NCI-H1694 (cell line): ENCODE measurements at regions not wholly inside any gene's neighbourhood (a gene's known extent, or its start where the extent isn't known, plus 50 kb on each side); places are given as distances from the start of the nearest gene placed in this dataset.
"Not testable (repeated sequence)": the region's sequence is repeated elsewhere in the genome, so short reads cannot be mapped to it uniquely, and the experiment has no call there.

ENCODE experiments used
- DNase-seq: peaks from one replicate; lab custom pipeline; 2025; lab: John Stamatoyannopoulos, UW

DNA sequence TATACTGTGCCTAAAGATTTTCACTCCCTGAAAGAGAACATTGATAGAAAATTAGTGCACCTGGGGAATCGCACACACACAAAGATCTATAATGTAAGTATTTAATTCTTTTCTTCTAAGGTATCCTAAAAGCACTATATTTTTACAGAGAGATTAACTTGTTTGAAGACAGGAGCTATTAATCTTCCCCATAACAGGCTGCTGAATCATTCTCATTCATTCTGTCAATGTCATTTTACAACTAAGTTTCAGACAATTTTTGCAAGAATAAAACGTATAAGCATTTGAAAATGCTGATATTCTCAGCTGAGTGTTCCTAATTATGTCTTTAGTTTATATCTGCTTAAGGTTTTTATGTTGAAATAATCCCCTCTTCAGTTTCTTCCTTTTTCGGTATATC, 776.7 kb downstream of the NXPH1 start:
- DNase-seq = no peak

DNA sequence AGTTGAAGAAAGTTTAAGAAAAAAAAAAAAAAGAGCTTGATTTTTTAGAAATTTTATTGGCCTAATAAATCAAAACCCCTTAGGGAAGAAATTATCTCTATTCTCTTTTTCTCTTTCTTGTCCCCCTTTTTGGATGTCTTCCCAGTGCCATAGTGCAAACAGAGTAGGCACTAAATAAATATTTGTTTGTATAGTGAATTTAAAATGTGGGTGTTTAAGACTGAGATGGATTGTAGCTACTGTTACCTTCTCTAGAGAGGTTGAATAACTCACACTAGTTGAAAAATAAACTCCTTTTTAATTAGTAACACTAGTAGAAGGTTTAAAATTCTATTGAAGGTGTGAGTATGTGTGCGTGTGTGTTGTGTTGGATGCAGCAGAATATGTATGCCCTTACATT, 783.8 kb downstream of the NXPH1 start:
- no peak for DNase-seq

DNA sequence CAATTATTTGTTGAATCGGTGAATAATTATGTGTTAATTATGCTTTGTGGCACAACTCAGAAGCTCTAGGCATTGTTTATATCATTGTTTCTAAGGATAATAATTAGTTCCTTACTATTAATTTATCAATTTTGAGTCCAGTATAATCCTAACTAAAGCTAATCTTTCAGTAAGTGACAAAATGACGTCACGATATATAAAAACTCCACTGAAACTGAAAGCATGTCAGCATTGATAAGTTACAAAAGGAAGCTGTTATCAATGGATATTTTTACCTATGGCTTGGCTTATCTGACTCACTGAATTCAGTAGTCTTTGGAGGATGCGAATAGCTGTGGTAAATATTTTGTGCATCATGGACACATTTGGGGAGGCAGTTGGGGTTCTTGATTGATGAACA, 793.1 kb downstream of the NXPH1 start:
- no peak for DNase-seq

DNA sequence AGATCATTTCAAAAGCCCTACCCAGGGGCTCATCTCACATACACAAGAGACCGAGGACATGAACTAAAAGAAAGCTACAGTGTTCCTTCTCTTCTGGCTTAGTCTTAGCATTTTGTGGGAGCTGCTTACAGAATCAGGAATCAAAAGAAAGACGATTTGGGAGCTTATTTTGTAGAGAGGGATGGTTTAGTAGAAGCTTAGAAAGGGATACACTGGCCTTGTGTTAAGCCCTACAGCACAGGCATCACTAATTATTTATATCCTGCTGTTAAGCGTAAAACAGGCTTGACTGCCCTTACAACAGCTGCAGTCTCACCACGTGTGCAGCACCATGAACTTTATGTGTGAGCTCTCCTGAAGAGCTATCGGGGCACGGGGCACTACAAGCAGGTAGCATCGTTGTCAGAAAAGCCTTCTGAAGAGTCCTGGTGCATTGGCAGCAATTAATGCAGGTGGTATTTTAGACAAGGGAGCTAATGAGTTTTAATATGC, 798.3 kb downstream of the NXPH1 start:
- DNase-seq = peak; percentile 38

DNA sequence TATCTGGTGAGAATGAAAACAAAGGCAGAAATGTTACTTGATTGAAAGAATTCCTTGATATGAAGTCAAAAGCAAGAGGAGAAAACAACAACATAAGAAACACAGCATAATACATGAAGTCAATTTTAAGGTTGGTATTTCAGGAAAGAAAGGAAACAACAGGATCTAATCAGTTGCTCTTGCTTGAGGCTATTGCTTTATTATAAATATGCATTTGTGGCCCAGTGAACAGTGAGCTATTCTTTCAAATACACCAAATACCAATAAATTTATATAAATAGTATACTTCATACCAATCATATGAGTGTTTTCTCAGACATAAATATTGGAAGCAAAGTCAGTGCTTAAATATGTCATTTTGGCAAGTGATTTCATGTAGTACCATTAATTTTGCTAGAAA, 806.6 kb downstream of the NXPH1 start:
- DNase-seq = no peak

DNA sequence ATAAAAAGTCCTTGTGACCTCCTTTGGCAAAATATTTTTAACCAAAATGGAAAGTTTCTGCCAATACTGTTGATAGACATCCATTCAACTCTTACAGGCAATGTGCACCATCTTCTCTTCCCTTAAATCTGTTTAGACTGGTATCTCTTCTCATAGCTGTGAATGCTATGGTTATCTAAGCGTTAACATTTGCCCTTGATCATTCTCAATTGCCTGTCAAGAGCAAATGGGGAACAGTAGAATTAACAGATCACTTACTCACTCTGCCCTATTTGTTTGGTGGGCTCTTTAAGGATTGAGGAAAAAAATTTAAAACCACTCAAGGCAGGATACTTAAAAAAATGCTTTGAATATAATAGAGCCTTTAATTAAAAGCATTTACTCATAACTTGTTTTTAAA, 808.4 kb downstream of the NXPH1 start:
- DNase-seq = no peak

DNA sequence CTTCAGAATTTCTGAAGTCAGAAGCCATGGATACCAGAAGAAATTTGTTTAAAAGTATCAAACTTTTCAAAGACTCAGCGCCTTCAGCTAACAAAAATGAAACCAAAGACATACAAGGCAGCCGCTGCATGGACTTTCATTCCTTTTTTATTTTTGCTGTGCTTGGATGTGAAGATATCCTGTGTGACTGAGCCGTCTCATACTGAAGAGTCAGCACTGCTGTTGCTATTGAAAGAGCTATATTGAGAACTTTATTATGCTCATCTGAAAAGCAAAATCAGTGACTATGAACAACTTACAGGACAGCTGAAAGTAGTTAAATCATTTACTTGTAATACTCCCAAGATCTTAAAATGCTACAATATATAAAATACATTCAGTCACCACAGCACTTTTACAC, 809.2 kb downstream of the NXPH1 start:
- DNase-seq = no peak

DNA sequence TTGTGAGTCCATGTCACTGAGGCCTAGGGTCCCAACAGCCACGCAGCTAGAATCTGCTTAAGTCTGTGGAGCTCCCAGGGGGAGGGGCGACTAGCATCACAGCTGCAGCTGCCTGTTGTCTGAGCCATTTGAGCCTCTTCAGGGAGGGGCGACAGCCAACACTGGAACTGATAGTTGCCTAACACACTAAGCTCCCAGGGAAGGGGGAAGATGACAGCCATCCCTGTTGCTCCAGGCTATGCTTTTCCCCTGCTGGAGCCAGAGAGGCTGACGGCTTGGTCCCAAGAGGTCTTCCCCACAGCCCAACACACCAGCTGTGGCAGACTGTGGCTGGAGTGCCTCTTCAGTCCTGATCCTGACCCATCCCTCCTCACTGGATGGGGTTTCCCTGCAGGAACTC, 817.5 kb downstream of the NXPH1 start:
- DNase-seq = no peak

DNA sequence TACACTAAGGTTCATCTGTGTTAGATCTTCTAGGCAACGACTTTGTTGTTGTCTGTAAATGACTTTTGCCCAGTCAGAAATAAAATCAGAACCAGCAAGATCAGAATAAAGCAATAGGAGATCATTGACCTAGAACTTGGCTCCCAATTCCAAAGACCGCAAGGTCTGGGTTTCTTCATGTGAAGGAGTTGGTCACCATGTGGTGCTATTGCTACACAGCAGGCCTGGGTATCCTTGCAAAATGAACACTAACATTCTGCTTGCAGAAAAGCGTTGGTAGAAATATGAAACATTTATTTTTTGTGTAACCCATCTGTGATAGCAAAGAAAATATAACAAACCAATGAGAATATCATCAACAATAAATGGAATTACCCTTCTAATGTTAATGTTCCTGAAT, 831.0 kb downstream of the NXPH1 start:
- DNase-seq = no peak

DNA sequence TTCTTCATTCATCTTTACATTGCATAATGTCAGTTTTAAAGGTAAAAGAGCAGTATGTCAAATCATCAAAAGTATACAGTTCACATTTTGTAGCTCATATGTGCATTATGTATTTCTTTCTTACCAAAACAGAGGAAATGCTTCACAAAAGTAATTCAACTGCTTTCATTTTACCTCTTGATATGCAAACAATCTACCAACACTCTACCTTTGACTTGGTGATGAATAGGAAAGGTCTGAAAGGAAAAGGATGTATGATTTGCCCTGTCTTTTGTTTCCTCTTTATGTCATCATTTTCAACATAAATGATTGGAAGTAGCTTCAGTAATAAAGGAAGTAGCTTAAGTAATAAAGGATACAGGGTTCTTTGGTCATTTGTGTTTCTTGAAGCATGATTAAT, 846.7 kb downstream of the NXPH1 start:
- no peak for DNase-seq

DNA sequence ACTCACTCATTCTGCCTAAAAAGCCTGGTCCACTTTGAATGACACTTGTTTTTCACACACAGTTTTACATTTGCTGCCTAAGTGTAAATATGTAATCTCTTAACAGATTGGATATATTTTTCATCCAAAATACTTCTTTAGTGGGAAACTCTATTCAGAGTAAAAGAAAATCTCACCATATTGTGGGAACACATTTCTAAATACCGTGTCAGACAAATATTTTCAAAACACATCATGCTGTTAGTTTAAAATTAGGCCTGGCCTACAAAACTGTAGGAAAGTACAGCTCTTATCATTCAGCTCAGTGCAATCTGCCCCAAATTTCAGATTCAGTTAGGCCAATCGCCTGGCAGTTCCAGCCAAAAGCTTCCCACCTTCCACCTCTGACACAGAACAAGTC, 849.8 kb downstream of the NXPH1 start:
- no peak for DNase-seq

DNA sequence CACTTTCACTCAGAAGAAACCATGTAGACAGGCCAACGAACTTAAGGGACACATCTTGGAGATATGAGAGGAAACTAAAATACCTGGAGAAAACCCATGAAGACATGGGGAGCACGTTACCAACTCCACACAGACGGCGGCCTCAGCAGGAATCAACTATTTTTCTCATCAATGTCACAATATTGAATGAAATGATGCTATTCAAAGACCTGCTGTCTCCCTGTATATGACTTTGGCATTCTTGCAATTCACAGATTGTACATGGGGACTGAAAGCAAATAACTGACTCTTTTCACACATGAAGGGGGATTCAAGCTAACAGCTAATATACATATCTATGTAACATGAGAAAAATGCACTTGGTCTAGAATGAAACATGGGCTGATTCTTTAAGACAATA, 869.0 kb downstream of the NXPH1 start:
- DNase-seq = no peak

DNA sequence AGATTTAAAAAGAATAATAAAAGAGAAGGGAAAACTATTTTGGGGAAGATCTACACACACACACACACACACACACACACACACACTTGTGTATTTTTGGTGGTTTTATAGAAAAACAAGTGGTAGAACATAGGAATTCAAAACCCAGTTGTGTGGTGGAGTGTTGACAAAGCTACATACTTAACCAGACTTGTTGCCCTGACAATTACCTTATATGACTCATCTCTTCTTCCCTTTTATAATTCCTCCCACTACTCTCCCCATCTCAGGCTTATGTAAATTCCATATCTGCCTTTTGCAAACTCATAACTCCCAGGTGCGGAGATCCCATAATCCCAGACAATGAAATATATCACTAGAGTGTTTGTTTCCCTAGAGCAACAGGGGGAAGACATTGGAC, 873.7 kb downstream of the NXPH1 start:
- no peak for DNase-seq

DNA sequence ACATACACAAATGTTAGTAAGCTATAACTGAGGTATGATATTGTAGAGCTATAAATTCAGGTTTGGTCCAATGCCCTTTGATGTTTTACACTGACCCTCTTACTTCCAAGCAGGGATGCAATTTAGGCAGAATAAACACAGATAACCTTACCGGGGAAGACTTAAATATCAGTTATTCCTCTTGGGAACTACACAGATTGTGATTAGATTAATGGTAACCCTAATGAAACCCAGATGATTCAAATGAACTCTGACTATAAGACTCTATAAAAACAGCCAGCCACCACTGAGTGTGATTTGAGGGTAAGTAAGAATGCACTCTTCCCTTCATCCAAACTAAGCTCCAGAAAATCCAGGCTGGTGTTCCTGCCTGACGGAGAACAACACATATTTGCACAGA, 891.1 kb downstream of the NXPH1 start:
- no peak for DNase-seq

DNA sequence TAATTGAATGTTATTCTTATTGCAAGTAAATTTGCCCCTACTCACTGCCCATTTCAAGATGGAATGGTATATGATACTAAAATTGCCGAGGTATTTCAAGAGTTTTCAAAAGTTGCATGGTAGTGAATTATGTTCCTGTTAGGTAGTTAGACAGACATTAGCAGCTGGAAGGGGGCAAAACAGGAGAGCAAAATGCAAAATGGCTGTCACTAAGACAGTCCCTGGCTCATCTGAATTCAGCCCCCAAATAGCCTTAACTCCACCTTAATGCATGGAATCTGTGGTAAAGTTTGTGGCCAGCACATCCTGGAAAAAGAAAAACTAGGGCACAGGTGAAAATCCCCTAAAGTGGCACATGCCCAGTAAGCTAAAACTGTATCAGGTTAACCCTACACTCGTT, 894.9 kb downstream of the NXPH1 start:
- no peak for DNase-seq

DNA sequence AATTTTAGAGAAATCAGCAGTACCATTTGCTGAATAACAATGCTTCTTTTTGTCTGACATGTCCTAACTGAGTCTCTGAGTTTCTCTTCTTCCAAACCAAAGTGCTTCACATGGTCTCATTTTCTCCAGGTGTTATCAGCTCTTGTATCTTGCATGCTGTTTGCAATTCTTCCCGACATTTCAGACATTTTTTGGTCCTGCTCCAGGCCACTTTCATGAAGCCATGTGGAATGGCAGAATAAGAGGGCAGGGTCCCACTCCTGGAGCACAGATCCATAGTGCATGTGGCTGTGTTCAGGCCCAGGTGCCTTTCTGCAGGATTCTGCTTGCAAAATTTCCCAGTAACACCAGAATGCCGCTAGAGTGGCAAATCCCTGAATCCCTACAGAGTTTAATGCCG, 916.2 kb downstream of the NXPH1 start:
- no peak for DNase-seq

DNA sequence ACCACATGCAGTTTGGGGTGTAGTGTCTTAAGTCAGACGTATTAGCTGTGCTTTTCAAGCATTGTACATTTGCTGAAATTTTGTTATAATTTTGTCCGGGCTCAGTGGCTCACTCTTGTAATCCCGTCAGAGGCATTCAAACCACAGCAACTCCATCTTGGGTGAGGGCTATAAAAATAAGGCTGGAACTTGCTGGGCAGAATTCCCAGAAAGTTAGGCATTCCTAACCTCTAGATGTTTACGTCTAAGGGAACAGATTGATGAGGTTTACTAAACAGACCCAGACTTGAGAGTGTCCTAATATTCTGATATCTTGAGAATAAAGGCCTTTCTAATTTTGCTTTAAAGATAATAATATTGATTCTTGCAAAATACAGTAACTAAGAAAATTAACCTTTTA, 957.8 kb downstream of the NXPH1 start:
- DNase-seq = no peak

DNA sequence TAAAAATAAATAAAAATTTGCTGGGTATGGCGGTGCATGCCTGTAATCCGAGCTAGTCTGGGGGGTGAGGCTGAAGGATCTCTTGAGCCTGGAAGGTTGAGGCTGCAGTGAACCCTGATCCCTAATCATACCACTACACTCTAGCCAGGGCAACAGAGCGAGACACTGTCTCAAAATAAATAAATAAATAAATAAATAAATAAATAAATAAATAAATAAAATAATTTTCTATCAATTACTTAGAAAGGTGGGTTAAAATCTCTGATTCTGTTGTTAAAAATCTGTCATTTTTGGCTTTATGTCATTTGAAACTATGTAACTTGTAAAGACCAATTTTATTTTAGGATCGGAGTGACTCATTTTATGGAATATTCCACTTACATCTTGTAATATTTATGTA, 958.6 kb downstream of the NXPH1 start:
- DNase-seq = no peak

DNA sequence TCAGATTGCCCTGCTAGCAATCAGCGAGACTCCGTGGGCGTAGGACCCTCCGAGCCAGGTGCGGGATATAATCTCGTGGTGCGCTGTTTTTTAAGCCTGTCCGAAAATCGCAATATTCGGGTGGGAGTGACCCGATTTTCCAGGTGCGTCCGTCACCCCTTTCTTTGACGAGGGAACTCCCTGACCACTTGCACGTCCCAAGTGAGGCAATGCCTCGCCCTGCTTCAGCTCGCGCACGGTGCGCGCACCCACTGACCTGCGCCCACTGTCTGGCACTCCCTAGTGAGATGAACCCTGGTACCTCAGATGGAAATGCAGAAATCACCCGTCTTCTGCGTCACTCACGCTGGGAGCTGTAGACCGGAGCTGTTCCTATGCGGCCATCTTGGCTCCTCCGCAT, 971.0 kb downstream of the NXPH1 start:
- DNase-seq = not testable (repeated sequence)

DNA sequence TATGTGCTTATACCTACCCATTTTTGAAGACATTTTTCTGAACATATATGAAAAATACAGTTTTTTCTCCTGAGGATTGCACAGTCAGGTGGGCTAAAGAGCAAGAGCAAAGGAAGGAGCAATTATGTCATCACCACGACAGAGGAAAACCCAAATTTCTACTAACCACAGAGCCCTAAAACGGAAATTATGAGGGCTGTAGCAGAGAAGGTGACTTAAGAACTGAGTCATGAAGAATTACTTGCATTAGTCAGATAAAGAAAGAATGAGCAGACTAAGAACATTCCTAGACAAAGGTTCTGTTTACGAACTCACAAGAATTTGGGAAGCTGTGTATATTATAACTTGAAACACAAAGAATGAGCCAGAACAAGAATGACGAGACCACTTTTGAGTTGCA, 974.4 kb downstream of the NXPH1 start:
- DNase-seq = no peak

DNA sequence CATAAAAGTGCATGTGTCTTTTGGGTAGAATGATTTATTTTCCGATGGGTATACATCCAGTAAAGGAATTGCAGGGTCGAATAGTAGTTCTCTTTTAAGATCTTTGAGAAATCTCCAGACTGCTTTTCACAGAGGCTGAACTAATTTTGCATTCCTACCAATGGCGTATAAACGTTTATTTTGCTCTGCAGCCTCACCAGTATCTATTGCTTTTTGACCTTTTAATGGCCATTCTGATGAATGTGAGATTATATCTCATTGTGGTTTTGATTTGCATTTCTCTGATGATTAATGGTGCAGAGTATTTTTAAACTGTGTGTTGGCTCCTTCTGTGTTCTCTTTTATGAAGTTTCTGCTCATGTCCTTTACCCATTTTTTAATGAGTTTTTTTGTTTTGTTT, 1020.1 kb downstream of the NXPH1 start:
- no peak for DNase-seq

DNA sequence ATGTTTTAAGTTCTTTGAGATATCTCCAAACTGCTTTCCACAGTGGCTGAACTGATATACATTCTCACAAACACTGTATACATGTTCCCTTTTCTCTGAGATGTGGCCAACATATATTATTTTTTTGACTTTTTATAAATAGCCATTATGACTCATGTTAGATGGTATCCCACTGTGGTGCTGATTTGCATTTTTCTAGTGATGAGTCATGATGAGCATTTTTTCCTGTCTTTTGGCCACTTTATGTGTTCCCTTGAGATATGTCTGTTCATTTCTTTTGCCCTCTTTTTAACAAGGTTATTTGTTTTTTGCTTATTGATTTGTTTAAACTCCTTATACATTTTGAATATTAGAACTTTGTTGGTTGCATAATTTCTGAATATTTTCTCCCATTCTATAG, 1055.1 kb downstream of the NXPH1 start:
- no peak for DNase-seq

DNA sequence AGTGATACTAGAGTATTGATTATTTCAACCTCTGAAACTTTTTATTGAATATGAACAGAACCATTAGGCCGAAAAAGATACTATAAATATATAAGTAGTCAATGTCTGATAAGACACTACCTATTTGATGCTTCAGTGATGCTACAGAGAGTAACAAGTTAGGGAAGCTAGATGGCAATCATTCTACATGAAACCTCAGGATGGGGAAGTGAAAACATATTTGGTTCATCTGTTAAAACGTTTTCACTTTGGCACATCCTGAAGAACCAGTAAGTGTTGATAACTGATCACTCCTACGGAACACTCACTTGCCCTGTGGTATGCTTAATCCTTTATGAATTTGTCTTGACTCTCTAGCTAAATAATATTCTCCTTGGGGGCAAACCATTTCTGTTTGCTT, 1064.9 kb downstream of the NXPH1 start:
- no peak for DNase-seq

DNA sequence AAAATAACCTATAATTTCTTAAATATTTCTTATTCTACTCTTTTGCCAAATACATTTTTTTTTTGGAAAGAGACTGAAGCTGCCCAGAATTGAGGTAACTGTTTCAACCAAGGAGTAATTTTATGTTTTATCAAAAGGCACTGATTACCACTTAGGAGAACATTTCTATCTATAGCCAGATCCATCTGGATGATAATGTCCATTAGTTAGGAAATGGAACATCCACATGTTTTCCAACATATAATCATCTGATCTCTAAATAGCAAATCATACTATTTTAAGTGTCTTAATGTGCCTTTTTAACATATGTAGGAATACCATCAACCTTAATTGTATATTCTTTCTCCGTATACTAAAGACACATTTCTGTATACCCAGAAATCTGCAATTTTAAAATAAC, 1068.9 kb downstream of the NXPH1 start:
- DNase-seq = no peak

DNA sequence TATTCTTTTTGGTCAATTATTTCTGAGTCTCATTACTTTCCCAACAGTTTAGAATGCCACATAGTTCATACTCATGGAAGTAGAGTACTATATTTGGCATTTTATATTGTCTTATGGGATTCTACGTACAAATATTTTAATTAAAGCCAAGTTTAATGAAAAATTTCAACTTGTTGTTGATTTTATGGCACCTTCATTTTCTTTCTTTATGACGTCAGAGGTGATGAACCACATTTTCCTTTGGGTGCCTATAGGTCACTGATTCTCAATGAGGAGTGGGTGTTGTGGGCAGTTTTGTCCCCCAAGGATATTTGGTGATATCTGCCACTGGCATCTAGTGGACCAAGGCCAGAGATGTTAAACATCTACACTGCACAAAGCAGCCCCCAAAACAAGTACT, 1071.3 kb downstream of the NXPH1 start:
- no peak for DNase-seq
